IMR-90 (cell line): ENCODE measurements at regions not wholly inside any gene's neighbourhood (a gene's known extent, or its start where the extent isn't known, plus 50 kb on each side); places are given as distances from the start of the nearest gene placed in this dataset.

Experiments used
- ATAC-seq: fragments of 200-7000 bp; cut with Tn5 transposase; 2 replicates; pipeline ENCODE4 v1.9.1; 2020; ENCODE audit warnings: low read depth, mild to moderate bottlenecking, moderate library complexity
- BruUV-seq: library from RNA; stranded (reverse); fragments of 400-500 nt; replicated peaks from 2 replicates; lab custom pipeline; 2021; lab: Mats Ljungman, UMichigan
- CTCF ChIA-PET: fragments of 300-600 bp; formaldehyde crosslinking; extraction: SDS; loops from one replicate; lab custom pipeline; 2021; ENCODE audit warnings: antibody characterized with exemption; lab: Yijun Ruan, JAX
- POLR2A ChIA-PET: fragments of 300-600 bp; sonication (Branson Sonifier 250); formaldehyde crosslinking; loops from one replicate; lab custom pipeline; 2022; ENCODE audit warnings: antibody characterized with exemption; ENCODE audit not compliant: unreplicated experiment; lab: Charles Lee
- DNase-seq: peaks from one replicate; pipeline ENCODE4 v3.0.0; 2013
- H2AFZ ChIP-seq: replicated peaks from 2 replicates; pipeline ENCODE3; 2013; ENCODE audit warnings: low read length, mild to moderate bottlenecking; ENCODE audit not compliant: poor library complexity
- H2AK5ac ChIP-seq: 2 replicates; pipeline ENCODE4 v1.6.1; 2013; ENCODE audit warnings: low read depth, low read length, inconsistent platforms
- H2AK9ac ChIP-seq: replicated peaks from 2 replicates; pipeline ENCODE3; 2013; ENCODE audit warnings: mild to moderate bottlenecking, low read depth, low read length, moderate library complexity; ENCODE audit not compliant: poor library complexity
- H2BK120ac ChIP-seq: 2 replicates; pipeline ENCODE4 v1.6.1; 2013; ENCODE audit warnings: low read depth, low read length, inconsistent platforms
- H2BK15ac ChIP-seq: 3 replicates; pipeline ENCODE4 v1.6.1; 2013; ENCODE audit warnings: low read depth, low read length, inconsistent platforms
- H2BK20ac ChIP-seq: 2 replicates; pipeline ENCODE4 v1.6.1; 2013; ENCODE audit warnings: low read depth, mild to moderate bottlenecking, inconsistent platforms, low read length, moderate library complexity
- H2BK5ac ChIP-seq: 2 replicates; pipeline ENCODE4 v1.6.1; 2013; ENCODE audit warnings: mild to moderate bottlenecking, low read depth, low read length, inconsistent platforms; ENCODE audit not compliant: poor library complexity, severe bottlenecking
- H3K14ac ChIP-seq: replicated peaks from 2 replicates; pipeline ENCODE4 v1.6.1; 2013; ENCODE audit warnings: low read depth, low read length, inconsistent platforms
- H3K18ac ChIP-seq: 2 replicates; pipeline ENCODE4 v1.6.1; 2013; ENCODE audit warnings: low read depth, low read length, control low read depth
- H3K23ac ChIP-seq: 2 replicates; pipeline ENCODE4 v1.6.1; 2013; ENCODE audit warnings: low read depth, low read length, inconsistent platforms
- H3K27ac ChIP-seq: 2 replicates; pipeline ENCODE4 v1.5.1; 2013; ENCODE audit warnings: mild to moderate bottlenecking, control low read depth, low read length; ENCODE audit not compliant: insufficient read depth
- H3K27me3 ChIP-seq: 2 replicates; pipeline ENCODE4 v1.6.1; 2013; ENCODE audit warnings: low read length; ENCODE audit not compliant: control insufficient read depth, insufficient read depth
- H3K36me3 ChIP-seq: 2 replicates; pipeline ENCODE4 v1.6.1; 2013; ENCODE audit warnings: low read length, mixed read lengths; ENCODE audit not compliant: control insufficient read depth, insufficient read depth
- H3K4ac ChIP-seq: 2 replicates; pipeline ENCODE4 v1.6.1; 2013; ENCODE audit warnings: low read depth, low read length, inconsistent platforms
- H3K4me1 ChIP-seq: 2 replicates; pipeline ENCODE4 v1.6.1; 2013; ENCODE audit warnings: low read length, mixed read lengths; ENCODE audit not compliant: control insufficient read depth, insufficient read depth
- H3K4me2 ChIP-seq: 2 replicates; pipeline ENCODE4 v1.6.1; 2013; ENCODE audit warnings: low read depth, mild to moderate bottlenecking, control low read depth, low read length, moderate library complexity
- H3K4me3 ChIP-seq: 2 replicates; pipeline ENCODE4 v1.5.1; 2013; ENCODE audit warnings: low read depth, mild to moderate bottlenecking, control low read depth, low read length, moderate library complexity; ENCODE audit not compliant: insufficient read depth
- H3K56ac ChIP-seq: 2 replicates; pipeline ENCODE4 v1.6.1; 2013; ENCODE audit warnings: low read length, inconsistent platforms; ENCODE audit not compliant: insufficient read depth; ENCODE audit errors: extremely low read depth
- H3K79me1 ChIP-seq, 2 experiments: 2 replicates each; pipeline ENCODE4 v1.6.1; 2013; ENCODE audit warnings: low read length in 2 of 2, inconsistent platforms in 1 of 2, low read depth in 1 of 2
- H3K9ac ChIP-seq: 2 replicates; pipeline ENCODE4 v1.6.1; 2013; ENCODE audit warnings: low read depth, low read length, control low read depth
- H3K9me1 ChIP-seq: 2 replicates; pipeline ENCODE4 v1.6.1; 2013; ENCODE audit warnings: low read length, inconsistent platforms; ENCODE audit not compliant: insufficient read depth
- H3K9me3 ChIP-seq: 2 replicates; pipeline ENCODE4 v1.6.1; 2013; ENCODE audit warnings: low read length; ENCODE audit not compliant: control insufficient read depth, insufficient read depth
- H4K20me1 ChIP-seq: 2 replicates; pipeline ENCODE4 v1.6.1; 2013; ENCODE audit warnings: low read length, inconsistent platforms; ENCODE audit not compliant: insufficient read depth
- H4K5ac ChIP-seq: 2 replicates; pipeline ENCODE4 v1.6.1; 2013; ENCODE audit warnings: mild to moderate bottlenecking, low read depth, low read length, control low read depth
- H4K8ac ChIP-seq, 2 experiments: 2 replicates each; pipeline ENCODE4 v1.6.1; 2013; ENCODE audit warnings: low read depth in 2 of 2, low read length in 2 of 2, control low read depth in 1 of 2, inconsistent platforms in 1 of 2
- H4K91ac ChIP-seq: 2 replicates; pipeline ENCODE4 v1.6.1; 2013; ENCODE audit warnings: low read depth, low read length, inconsistent platforms; ENCODE audit not compliant: insufficient read depth
- BHLHE40 ChIP-seq: fragments of 150-350 bp; IDR thresholded peaks from 2 replicates; pipeline ENCODE4 v1.6.1; 2016; ENCODE audit warnings: mild to moderate bottlenecking, low read depth, low read length
- CEBPB ChIP-seq: IDR thresholded peaks from 2 replicates; pipeline ENCODE4 v1.6.1; 2012; ENCODE audit warnings: low read depth, low read length, improper control_type of control experiment
- CHD1 ChIP-seq: IDR thresholded peaks from 2 replicates; pipeline ENCODE4 v1.6.1; 2012; ENCODE audit warnings: low read depth, low read length, improper control_type of control experiment
- ELK1 ChIP-seq: fragments of 150-350 bp; IDR thresholded peaks from 2 replicates; pipeline ENCODE4 v1.6.1; 2016; ENCODE audit warnings: low read depth, mild to moderate bottlenecking, low read length, moderate library complexity, borderline replicate concordance
- MAZ ChIP-seq: IDR thresholded peaks from 2 replicates; pipeline ENCODE4 v1.6.1; 2012; ENCODE audit warnings: low read depth, mild to moderate bottlenecking, low read length, improper control_type of control experiment, moderate library complexity, borderline replicate concordance
- MXI1 ChIP-seq: IDR thresholded peaks from 2 replicates; pipeline ENCODE4 v1.6.1; 2012; ENCODE audit warnings: low read depth, mild to moderate bottlenecking, low read length, moderate library complexity, borderline replicate concordance
- NFE2L2 ChIP-seq: fragments of 150-350 bp; IDR thresholded peaks from 2 replicates; pipeline ENCODE4 v1.6.1; 2016; ENCODE audit warnings: low read depth, mild to moderate bottlenecking, low read length
- RAD21 ChIP-seq: IDR thresholded peaks from 2 replicates; pipeline ENCODE4 v1.6.1; 2012; ENCODE audit warnings: low read length, improper control_type of control experiment
- RCOR1 ChIP-seq: IDR thresholded peaks from 2 replicates; pipeline ENCODE4 v1.6.1; 2012; ENCODE audit warnings: mild to moderate bottlenecking, low read length, improper control_type of control experiment; ENCODE audit not compliant: insufficient replicate concordance
- RFX5 ChIP-seq: IDR thresholded peaks from 2 replicates; pipeline ENCODE4 v1.8.0; 2012; ENCODE audit warnings: low read depth, mild to moderate bottlenecking, low read length, moderate library complexity
- SMC3 ChIP-seq: fragments of 150-350 bp; IDR thresholded peaks from 2 replicates; pipeline ENCODE4 v1.6.1; 2016; ENCODE audit warnings: low read depth, mild to moderate bottlenecking, antibody characterized with exemption, low read length, moderate library complexity
- USF2 ChIP-seq: fragments of 150-350 bp; IDR thresholded peaks from 2 replicates; pipeline ENCODE4 v1.6.1; 2017; ENCODE audit warnings: mild to moderate bottlenecking, antibody characterized with exemption, low read length, low read depth
- WGBS, 2 experiments: methylation state at CpG; one replicate each; pipeline versions ENCODE4 v1.1.5 to v1.1.7; 2013; ENCODE audit warnings: missing lambda C conversion rate in 2 of 2; ENCODE audit not compliant: insufficient read length in 1 of 2; ENCODE audit errors: extremely low coverage in 2 of 2; 5-methylcytosine and 5-hydroxymethylcytosine counted together
- dilution Hi-C: fragments of 300-500 bp; cut with HindIII; formaldehyde crosslinking; loops from one replicate; pipeline ENCODE4 v1.14.3; 2018; ENCODE audit warnings: low sequenced_read_pairs; ENCODE audit not compliant: unreplicated experiment
- in situ Hi-C: fragments of 300-500 bp; cut with MboI; formaldehyde crosslinking; loops from 3 replicates; pipeline ENCODE4 v1.14.3; 2019; ENCODE audit warnings: low sequenced_read_pairs, inconsistent platforms, mixed read lengths
- intact Hi-C: fragments of 100-400 bp; cut with micrococcal nuclease; formaldehyde crosslinking; loops from 2 replicates; pipeline ENCODE4 v1.10.0; 2022

- H3K4me3 ChIP-seq = no peak overlapping the region
- DNase-seq = no peak
- H3K14ac ChIP-seq = no peak overlapping the region
- no peaks in the 10 kb centered on the region for H3K9me3 ChIP-seq
- no peak overlapping the region for H2BK15ac ChIP-seq
- no peak overlapping the region for H3K27ac ChIP-seq
- in situ Hi-C loops (no loop called here), intact Hi-C loops (no loop called here), dilution Hi-C loops (no loop called here)
- no TSS peak for BruUV-seq
- no peak overlapping the region for H4K8ac ChIP-seq
- WGBS, 2 experiments = no CpG with 5 or more reads among the region's 4 CpGs
- H3K56ac ChIP-seq = no peak overlapping the region
- ChIA-PET POLR2A (no interaction called here), CTCF (no interaction called here)
- no peak overlapping the region for H3K4ac ChIP-seq
- no peaks in the 10 kb centered on the region for H3K27me3 ChIP-seq
- no peak overlapping the region for H4K5ac ChIP-seq
- no peak overlapping the region for H2BK120ac ChIP-seq
- no peak overlapping the region for H2BK20ac ChIP-seq
- H3K9me1 ChIP-seq = no peaks in the 10 kb centered on the region
- no peak overlapping the region for H4K91ac ChIP-seq
- H3K4me1 ChIP-seq = no peaks in the 10 kb centered on the region
- no peak overlapping the region for H3K9ac ChIP-seq
- no peak overlapping the region for H2AFZ ChIP-seq
- no peak for TF ChIP-seq RCOR1
- TF ChIP-seq CEBPB = no peak
- no peak for TF ChIP-seq MAZ
- no peak for TF ChIP-seq ELK1
- no peak for TF ChIP-seq RAD21
- TF ChIP-seq NFE2L2 = no peak
- TF ChIP-seq MXI1 = no peak
- no peak for TF ChIP-seq BHLHE40
- TF ChIP-seq CHD1 = no peak
- no peak for TF ChIP-seq USF2
- no peak for TF ChIP-seq RFX5
- no peak for TF ChIP-seq SMC3
- no peaks in the 10 kb centered on the region for H3K79me1 ChIP-seq
- no peak overlapping the region for H3K23ac ChIP-seq
- H3K36me3 ChIP-seq = no peaks in the 10 kb centered on the region
- H3K18ac ChIP-seq = no peak overlapping the region
- ATAC-seq = no peak
- H2BK5ac ChIP-seq = no peak overlapping the region
- no peak overlapping the region for H2AK9ac ChIP-seq
- H4K20me1 ChIP-seq = no peaks in the 10 kb centered on the region
- no peak overlapping the region for H3K4me2 ChIP-seq
- H2AK5ac ChIP-seq = no peak overlapping the region
These were observed 58.8 kb upstream of the MAP3K7 start for GRCh38 chr6:90645634-90646033.
